ENCODE measurements at regions not wholly inside any gene's neighbourhood (a gene's known extent, or its start where the extent isn't known, plus 50 kb on each side); places are given as distances from the start of the nearest gene placed in this dataset.
"Not testable (repeated sequence)": the region's sequence is repeated elsewhere in the genome, so short reads cannot be mapped to it uniquely, and the experiment has no call there.

DNA sequence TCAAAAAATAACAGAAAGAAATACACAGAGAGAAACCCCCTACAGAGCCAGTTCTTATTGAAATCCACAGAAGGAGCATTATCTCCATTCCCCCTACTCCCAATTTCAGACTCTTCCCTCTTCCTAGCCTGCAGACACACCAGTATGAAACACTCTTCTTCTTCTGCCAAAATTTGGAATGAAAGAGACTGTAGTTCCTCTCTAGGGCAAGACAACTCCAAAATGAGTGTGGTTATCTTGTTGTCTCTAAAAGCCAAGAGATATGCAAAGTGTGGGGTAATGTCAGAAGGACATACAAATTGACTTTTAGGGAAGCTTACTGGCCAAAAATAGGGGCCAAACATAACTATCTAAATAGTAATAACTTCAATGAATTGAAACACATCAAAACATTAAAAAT lies 337.1 kb upstream of the SETBP1 start:
- no peaks in the 10 kb centered on the region for H3K4me1 ChIP-seq (ENCODE audit: control insufficient read depth in 3 of 3, insufficient read depth in 2 of 3, low read depth in 1 of 3, low read length in 2 of 3)
- H3K4me3 ChIP-seq (ENCODE audit: low read depth in 1 of 3, low read length in 3 of 3): no peak overlapping the region
- DNase-seq: no peak
- H3K9me3 ChIP-seq (ENCODE audit: control insufficient read depth in 2 of 2, insufficient read depth in 1 of 2, low read depth in 1 of 2, low read length in 1 of 2): no peaks in the 10 kb centered on the region
- no peak for FAIRE-seq
- no peak overlapping the region for H3K27ac ChIP-seq (ENCODE audit: low read depth in 1 of 3, low read length in 2 of 3)
- no peaks in the 10 kb centered on the region for H3K27me3 ChIP-seq (ENCODE audit: control insufficient read depth in 3 of 3, insufficient read depth in 3 of 3, low read length in 3 of 3)
- H3K36me3 ChIP-seq (ENCODE audit: control insufficient read depth in 3 of 3, insufficient read depth in 2 of 3, low read depth in 1 of 3, low read length in 3 of 3): no peaks in the 10 kb centered on the region

GRCh38 chr18:44356566-44357157 lies 324.0 kb upstream of the SETBP1 start:
- Histone ChIP-seq H3K4me3 (ENCODE audit: low read depth in 1 of 3, low read length in 3 of 3) (no peak overlapping the region), H3K27ac (ENCODE audit: low read depth in 1 of 3, low read length in 2 of 3) (no peak overlapping the region), H3K9me3 (ENCODE audit: control insufficient read depth in 2 of 2, insufficient read depth in 1 of 2, low read depth in 1 of 2, low read length in 1 of 2) (peaks cover 0 to 11% of the 10 kb centered on the region in 2 donors), H3K27me3 (ENCODE audit: control insufficient read depth in 3 of 3, insufficient read depth in 3 of 3, low read length in 3 of 3) (no peaks in the 10 kb centered on the region), H3K36me3 (ENCODE audit: control insufficient read depth in 3 of 3, insufficient read depth in 2 of 3, low read depth in 1 of 3, low read length in 3 of 3) (no peaks in the 10 kb centered on the region), H3K4me1 (ENCODE audit: control insufficient read depth in 3 of 3, insufficient read depth in 2 of 3, low read depth in 1 of 3, low read length in 2 of 3) (no peaks in the 10 kb centered on the region)
- DNase-seq (no peak), FAIRE-seq (no peak)
- 63 to 65% (median 63%) methylated on average over 5 of the region's 5 CpGs for WGBS, 3 donors

DNA sequence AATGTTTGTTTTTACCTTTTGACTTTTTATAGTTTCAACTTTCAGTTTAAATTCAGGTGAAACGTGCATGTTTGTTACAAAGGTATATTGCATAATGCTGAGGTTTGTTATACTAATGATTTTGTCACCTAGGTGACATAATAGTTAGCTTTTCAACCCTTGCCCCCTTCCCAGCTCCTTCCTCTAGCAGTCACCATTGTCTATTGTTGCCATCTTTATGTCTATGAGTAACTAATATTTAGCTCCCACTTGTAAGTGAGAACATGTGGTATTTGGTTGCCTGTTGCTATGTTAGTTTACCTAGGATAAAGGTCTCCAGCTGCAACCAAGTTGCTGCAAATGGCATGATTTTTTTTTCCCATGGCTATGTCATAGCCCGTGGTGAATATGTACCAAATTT lies 322.3 kb upstream of the SETBP1 start:
- no peaks in the 10 kb centered on the region for H3K36me3 ChIP-seq (ENCODE audit: control insufficient read depth in 3 of 3, insufficient read depth in 2 of 3, low read depth in 1 of 3, low read length in 3 of 3)
- 13 to 66% (median 41%) methylated on average over 2 of the region's 2 CpGs for WGBS, 3 donors
- no peak overlapping the region for H3K27ac ChIP-seq (ENCODE audit: low read depth in 1 of 3, low read length in 2 of 3)
- no peaks in the 10 kb centered on the region for H3K4me1 ChIP-seq (ENCODE audit: control insufficient read depth in 3 of 3, insufficient read depth in 2 of 3, low read depth in 1 of 3, low read length in 2 of 3)
- DNase-seq (peak; percentile 1 to 61), FAIRE-seq (no peak)
- H3K4me3 ChIP-seq (ENCODE audit: low read depth in 1 of 3, low read length in 3 of 3): no peak overlapping the region
- no peaks in the 10 kb centered on the region for H3K27me3 ChIP-seq (ENCODE audit: control insufficient read depth in 3 of 3, insufficient read depth in 3 of 3, low read length in 3 of 3)
- peaks cover 0 to 11% of the 10 kb centered on the region in 2 donors for H3K9me3 ChIP-seq (ENCODE audit: control insufficient read depth in 2 of 2, insufficient read depth in 1 of 2, low read depth in 1 of 2, low read length in 1 of 2)

GRCh38 chr18:44359741-44360140 lies 320.9 kb upstream of the SETBP1 start:
- H3K36me3 ChIP-seq (ENCODE audit: control insufficient read depth in 3 of 3, insufficient read depth in 2 of 3, low read depth in 1 of 3, low read length in 3 of 3); H3K4me3 ChIP-seq (ENCODE audit: low read depth in 1 of 3, low read length in 3 of 3); DNase-seq; H3K27me3 ChIP-seq (ENCODE audit: control insufficient read depth in 3 of 3, insufficient read depth in 3 of 3, low read length in 3 of 3); H3K4me1 ChIP-seq (ENCODE audit: control insufficient read depth in 3 of 3, insufficient read depth in 2 of 3, low read depth in 1 of 3, low read length in 2 of 3); FAIRE-seq; H3K27ac ChIP-seq (ENCODE audit: low read depth in 1 of 3, low read length in 2 of 3): not testable (repeated sequence)
- WGBS, 3 donors: 93 to 100% (median 100%) methylated on average over 1 of the region's 1 CpG
- H3K9me3 ChIP-seq (ENCODE audit: control insufficient read depth in 2 of 2, insufficient read depth in 1 of 2, low read depth in 1 of 2, low read length in 1 of 2): peaks cover 0 to 11% of the 10 kb centered on the region in 2 donors

DNA sequence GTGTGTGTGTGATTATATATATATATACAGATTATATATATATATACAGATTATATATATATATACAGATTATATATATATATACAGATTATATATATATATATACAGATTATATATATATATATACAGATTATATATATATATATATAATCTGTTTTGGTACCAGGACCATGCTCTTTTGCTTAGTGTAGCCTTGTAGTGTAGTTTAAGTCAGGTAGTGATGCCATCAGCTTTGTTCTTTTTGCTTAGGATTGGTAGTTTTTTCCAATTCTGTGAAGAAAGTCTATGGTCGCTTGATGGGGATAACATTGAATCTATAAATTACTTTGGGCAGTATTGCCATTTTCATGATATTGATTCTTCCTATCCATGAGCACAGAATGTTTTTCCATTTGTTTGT lies 318.5 kb upstream of the SETBP1 start:
- not testable (repeated sequence) for DNase-seq; H3K4me1 ChIP-seq (ENCODE audit: control insufficient read depth in 3 of 3, insufficient read depth in 2 of 3, low read depth in 1 of 3, low read length in 2 of 3); H3K27ac ChIP-seq (ENCODE audit: low read depth in 1 of 3, low read length in 2 of 3); H3K36me3 ChIP-seq (ENCODE audit: control insufficient read depth in 3 of 3, insufficient read depth in 2 of 3, low read depth in 1 of 3, low read length in 3 of 3); FAIRE-seq; H3K4me3 ChIP-seq (ENCODE audit: low read depth in 1 of 3, low read length in 3 of 3); H3K27me3 ChIP-seq (ENCODE audit: control insufficient read depth in 3 of 3, insufficient read depth in 3 of 3, low read length in 3 of 3); H3K9me3 ChIP-seq (ENCODE audit: control insufficient read depth in 2 of 2, insufficient read depth in 1 of 2, low read depth in 1 of 2, low read length in 1 of 2)
- WGBS, 3 donors: 94 to 100% (median 95%) methylated on average over 1 of the region's 1 CpG

DNA sequence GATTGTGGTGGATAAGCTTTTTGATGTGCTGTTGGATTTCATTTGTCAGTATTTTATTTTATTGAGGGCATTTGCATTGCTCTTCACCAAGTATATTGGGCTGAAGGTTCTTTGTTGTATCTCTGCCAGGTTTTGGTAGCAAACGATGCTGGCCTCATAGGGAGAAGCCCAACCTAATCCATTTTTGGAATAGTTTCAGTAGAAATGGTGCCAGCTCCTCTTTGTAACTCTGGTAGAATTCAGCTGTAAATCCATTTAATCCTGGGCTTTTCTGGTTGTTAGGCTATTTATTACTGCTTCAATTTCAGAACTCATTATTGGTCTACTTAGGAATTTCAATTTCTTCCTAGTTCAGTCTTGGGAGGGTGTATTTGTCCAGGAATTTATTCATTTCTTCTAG lies 309.8 kb upstream of the SETBP1 start:
- DNase-seq: no peak
- Histone ChIP-seq H3K36me3 (ENCODE audit: control insufficient read depth in 3 of 3, insufficient read depth in 2 of 3, low read depth in 1 of 3, low read length in 3 of 3) (no peaks in the 10 kb centered on the region), H3K4me1 (ENCODE audit: control insufficient read depth in 3 of 3, insufficient read depth in 2 of 3, low read depth in 1 of 3, low read length in 2 of 3) (no peaks in the 10 kb centered on the region), H3K27ac (ENCODE audit: low read depth in 1 of 3, low read length in 2 of 3) (no peak overlapping the region), H3K9me3 (ENCODE audit: control insufficient read depth in 2 of 2, insufficient read depth in 1 of 2, low read depth in 1 of 2, low read length in 1 of 2) (peaks cover 0 to 8% of the 10 kb centered on the region in 2 donors), H3K4me3 (ENCODE audit: low read depth in 1 of 3, low read length in 3 of 3) (no peak overlapping the region), H3K27me3 (ENCODE audit: control insufficient read depth in 3 of 3, insufficient read depth in 3 of 3, low read length in 3 of 3) (no peaks in the 10 kb centered on the region)
- no peak for FAIRE-seq
- 65 to 74% (median 69%) methylated on average over 1 of the region's 1 CpG for WGBS, 3 donors

- H3K27ac ChIP-seq (ENCODE audit: low read depth in 1 of 3, low read length in 2 of 3): no peak overlapping the region
- DNase-seq (no peak), FAIRE-seq (no peak)
- H3K4me1 ChIP-seq (ENCODE audit: control insufficient read depth in 3 of 3, insufficient read depth in 2 of 3, low read depth in 1 of 3, low read length in 2 of 3): no peaks in the 10 kb centered on the region
- no peak overlapping the region for H3K4me3 ChIP-seq (ENCODE audit: low read depth in 1 of 3, low read length in 3 of 3)
- no peaks in the 10 kb centered on the region for H3K27me3 ChIP-seq (ENCODE audit: control insufficient read depth in 3 of 3, insufficient read depth in 3 of 3, low read length in 3 of 3)
- 69 to 80% (median 71%) methylated on average over 3 of the region's 3 CpGs for WGBS, 3 donors
- peaks cover 0 to 8% of the 10 kb centered on the region in 2 donors for H3K9me3 ChIP-seq (ENCODE audit: control insufficient read depth in 2 of 2, insufficient read depth in 1 of 2, low read depth in 1 of 2, low read length in 1 of 2)
- H3K36me3 ChIP-seq (ENCODE audit: control insufficient read depth in 3 of 3, insufficient read depth in 2 of 3, low read depth in 1 of 3, low read length in 3 of 3): no peaks in the 10 kb centered on the region
These were observed 305.7 kb upstream of the SETBP1 start for GRCh38 chr18:44374966-44375365.

- Histone ChIP-seq H3K27ac (ENCODE audit: low read depth in 1 of 3, low read length in 2 of 3) (no peak overlapping the region), H3K9me3 (ENCODE audit: control insufficient read depth in 2 of 2, insufficient read depth in 1 of 2, low read depth in 1 of 2, low read length in 1 of 2) (no peaks in the 10 kb centered on the region), H3K36me3 (ENCODE audit: control insufficient read depth in 3 of 3, insufficient read depth in 2 of 3, low read depth in 1 of 3, low read length in 3 of 3) (no peaks in the 10 kb centered on the region), H3K4me3 (ENCODE audit: low read depth in 1 of 3, low read length in 3 of 3) (no peak overlapping the region), H3K27me3 (ENCODE audit: control insufficient read depth in 3 of 3, insufficient read depth in 3 of 3, low read length in 3 of 3) (no peaks in the 10 kb centered on the region), H3K4me1 (ENCODE audit: control insufficient read depth in 3 of 3, insufficient read depth in 2 of 3, low read depth in 1 of 3, low read length in 2 of 3) (no peaks in the 10 kb centered on the region)
- FAIRE-seq (no peak), DNase-seq (no peak)
- WGBS, 3 donors: 52 to 61% (median 60%) methylated on average over 5 of the region's 5 CpGs
These were observed 294.3 kb upstream of the SETBP1 start for GRCh38 chr18:44386401-44386800.

DNA sequence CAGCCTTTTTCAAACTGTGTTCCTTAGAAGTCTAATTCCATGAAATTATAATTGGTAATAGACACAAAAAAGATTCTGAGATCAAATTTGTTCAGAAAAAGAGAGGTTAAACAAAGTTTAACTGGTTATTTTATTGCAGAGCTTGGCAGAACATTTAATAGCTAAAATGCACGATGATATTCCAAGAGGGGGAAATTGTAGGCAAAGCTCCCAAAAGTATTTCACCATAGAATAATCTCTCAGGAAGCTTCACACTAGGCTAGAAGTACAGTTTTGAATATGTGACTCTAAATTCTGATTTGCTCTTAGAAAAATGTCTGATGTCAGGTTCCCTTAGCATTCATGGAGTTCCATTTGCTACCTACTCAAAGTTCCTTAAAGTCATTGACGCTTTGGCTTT lies 292.4 kb upstream of the SETBP1 start:
- Histone ChIP-seq H3K27me3 (ENCODE audit: control insufficient read depth in 3 of 3, insufficient read depth in 3 of 3, low read length in 3 of 3) (no peaks in the 10 kb centered on the region), H3K9me3 (ENCODE audit: control insufficient read depth in 2 of 2, insufficient read depth in 1 of 2, low read depth in 1 of 2, low read length in 1 of 2) (no peaks in the 10 kb centered on the region), H3K27ac (ENCODE audit: low read depth in 1 of 3, low read length in 2 of 3) (no peak overlapping the region), H3K4me1 (ENCODE audit: control insufficient read depth in 3 of 3, insufficient read depth in 2 of 3, low read depth in 1 of 3, low read length in 2 of 3) (no peaks in the 10 kb centered on the region), H3K36me3 (ENCODE audit: control insufficient read depth in 3 of 3, insufficient read depth in 2 of 3, low read depth in 1 of 3, low read length in 3 of 3) (no peaks in the 10 kb centered on the region), H3K4me3 (ENCODE audit: low read depth in 1 of 3, low read length in 3 of 3) (no peak overlapping the region)
- 78 to 92% (median 89%) methylated on average over 2 of the region's 2 CpGs for WGBS, 3 donors
- no peak for DNase-seq
- no peak for FAIRE-seq
